NK-92 treated with Interleukin-12 subunit alpha and Interleukin-12 subunit beta, amount 100 ng/mL, for 24 hours (cell line): ENCODE measurements at regions not wholly inside any gene's neighbourhood (a gene's known extent, or its start where the extent isn't known, plus 50 kb on each side); places are given as distances from the start of the nearest gene placed in this dataset.

Experiments used
- DNase-seq: peaks from one replicate; lab custom pipeline; 2025; lab: John Stamatoyannopoulos, UW

- DNase-seq, result no peak
Measured at GRCh38 chr22:46054091-46055073, 77.4 kb upstream of the WNT7B start.

GRCh38 chr22:46055181-46055875, 78.4 kb upstream of the WNT7B start:
- DNase-seq, result no peak

- no peak for DNase-seq
Measured at GRCh38 chr22:46055911-46056545, 79.1 kb upstream of the WNT7B start.

GRCh38 chr22:46056546-46057245, 79.7 kb upstream of the WNT7B start:
- no peak for DNase-seq

GRCh38 chr22:46057246-46058090, 80.5 kb upstream of the WNT7B start:
- DNase-seq, result no peak

GRCh38 chr22:46058091-46058420, 81.1 kb upstream of the WNT7B start:
- DNase-seq, result no peak

- no peak for DNase-seq
Measured at GRCh38 chr22:46058591-46059519, 81.9 kb upstream of the WNT7B start.

- no peak for DNase-seq
Measured at GRCh38 chr22:46060292-46061123, 83.5 kb upstream of the WNT7B start.

GRCh38 chr22:46061124-46061500, 84.2 kb upstream of the WNT7B start:
- no peak for DNase-seq

GRCh38 chr22:46061501-46062231, 84.7 kb upstream of the WNT7B start:
- no peak for DNase-seq

- DNase-seq, result no peak
Measured at GRCh38 chr22:46062232-46062615, 85.3 kb upstream of the WNT7B start.

- DNase-seq, result no peak
Measured at GRCh38 chr22:46062971-46063631, 86.1 kb upstream of the WNT7B start.

GRCh38 chr22:46063846-46064227, 86.5 kb upstream of the PPARA start:
- no peak for DNase-seq

- no peak for DNase-seq
Measured at GRCh38 chr22:46064228-46064965, 85.9 kb upstream of the PPARA start.

GRCh38 chr22:46064966-46065666, 85.2 kb upstream of the PPARA start:
- no peak for DNase-seq

- DNase-seq, result no peak
Measured at GRCh38 chr22:46065691-46066454, 84.5 kb upstream of the PPARA start.
